Prostate gland (tissue), 2 donors: ENCODE measurements at regions not wholly inside any gene's neighbourhood (a gene's known extent, or its start where the extent isn't known, plus 50 kb on each side); places are given as distances from the start of the nearest gene placed in this dataset.

ENCODE experiments used
- DNase-seq: peaks from one replicate; pipeline ENCODE4 v3.0.0-alpha.2; 2019; ENCODE audit warnings: low spot score
- H3K27ac ChIP-seq, 2 donors: fragments of 200-600 bp; sonication (generic); 2 replicates each; pipeline ENCODE4 v1.5.1; 2017 to 2019
- H3K27me3 ChIP-seq: fragments of 200-600 bp; sonication (generic); replicated peaks from 2 replicates; pipeline ENCODE4 v1.5.1; 2019; ENCODE audit not compliant: insufficient read depth
- H3K36me3 ChIP-seq, 2 donors: fragments of 200-600 bp; sonication (generic); 1 replicate in 1 of 2; 2 replicates in 1 of 2; pipeline versions ENCODE4 v1.5.1 to v1.8.1; 2017 to 2019
- H3K4me1 ChIP-seq: fragments of 200-600 bp; sonication (generic); replicated peaks from 2 replicates; pipeline ENCODE4 v1.5.1; 2019
- H3K4me3 ChIP-seq, 2 donors: fragments of 200-600 bp; sonication (generic); 2 replicates each; pipeline ENCODE4 v1.5.1; 2017 to 2019
- H3K9me3 ChIP-seq: fragments of 200-600 bp; sonication (generic); 2 replicates; pipeline ENCODE4 v1.5.1; 2017
- CTCF ChIP-seq, 4 experiments: fragments of 200-600 bp in 2 of 4; fragments of 450-650 bp in 2 of 4; sonication (generic) in 2 of 4; IDR thresholded peaks; 1 replicate in 3 of 4; 2 replicates in 1 of 4; pipeline ENCODE4 v1.5.1; 2016 to 2019; ENCODE audit warnings: antibody characterized with exemption in 4 of 4, mild to moderate bottlenecking in 2 of 4, moderate library complexity in 2 of 4
- POLR2A ChIP-seq: fragments of 450-650 bp; IDR thresholded peaks from one replicate; pipeline ENCODE4 v1.6.1; 2016; ENCODE audit warnings: antibody characterized with exemption, mild to moderate bottlenecking
- POLR2AphosphoS5 ChIP-seq: sonication (generic); formaldehyde crosslinking; IDR thresholded peaks from one replicate; pipeline ENCODE4 v1.6.1; 2017; ENCODE audit warnings: antibody characterized with exemption
- WGBS: methylation state at CpG from one replicate; pipeline ENCODE4 v1.1.5; 2018; 5-methylcytosine and 5-hydroxymethylcytosine counted together
- intact Hi-C: fragments of 100-400 bp; cut with DNase I; formaldehyde crosslinking; loops from one replicate; pipeline ENCODE4 v1.14.2; 2022

- no peak overlapping the region for H3K27ac ChIP-seq
- no peaks in the 10 kb centered on the region for H3K9me3 ChIP-seq
- H3K4me3 ChIP-seq, result no peak overlapping the region
- WGBS, result 63% methylated on average over 12 of the region's 12 CpGs
- H3K36me3 ChIP-seq, result no peaks in the 10 kb centered on the region
- intact Hi-C loops, result no loop called here
- TF ChIP-seq CTCF (IDR thresholded peaks at IDR 0.05) (no peak), POLR2A (no peak), POLR2AphosphoS5 (no peak)
- no peaks in the 10 kb centered on the region for H3K27me3 ChIP-seq
- no peaks in the 10 kb centered on the region for H3K4me1 ChIP-seq
- DNase-seq, result no peak
These were observed 404.9 kb downstream of the TMEM182 start for GRCh38 chr2:103166456-103167324.

GRCh38 chr2:103167599-103167998, 405.8 kb downstream of the TMEM182 start:
- Histone ChIP-seq H3K27ac (no peak overlapping the region), H3K4me1 (no peaks in the 10 kb centered on the region), H3K9me3 (no peaks in the 10 kb centered on the region), H3K4me3 (no peak overlapping the region), H3K27me3 (no peaks in the 10 kb centered on the region), H3K36me3 (no peaks in the 10 kb centered on the region)
- 95% methylated on average over 9 of the region's 9 CpGs for WGBS
- no peak for DNase-seq
- TF ChIP-seq POLR2A, result no peak
- TF ChIP-seq CTCF (IDR thresholded peaks at IDR 0.05), result no peak
- TF ChIP-seq POLR2AphosphoS5, result no peak
- intact Hi-C loops, result no loop called here

GRCh38 chr2:103169861-103170260, 408.0 kb downstream of the TMEM182 start:
- TF ChIP-seq POLR2A (no peak), POLR2AphosphoS5 (no peak), CTCF (IDR thresholded peaks at IDR 0.05) (no peak)
- H3K4me1 ChIP-seq, result no peaks in the 10 kb centered on the region
- no peaks in the 10 kb centered on the region for H3K9me3 ChIP-seq
- H3K36me3 ChIP-seq, result no peaks in the 10 kb centered on the region
- intact Hi-C loops, result no loop called here
- no peak for DNase-seq
- H3K27me3 ChIP-seq, result no peaks in the 10 kb centered on the region
- H3K27ac ChIP-seq, result no peak overlapping the region
- H3K4me3 ChIP-seq, result no peak overlapping the region

- DNase-seq, result no peak
- no peak for TF ChIP-seq CTCF (IDR thresholded peaks at IDR 0.05)
- TF ChIP-seq POLR2A, result no peak
- TF ChIP-seq POLR2AphosphoS5, result no peak
- Histone ChIP-seq H3K4me3 (no peak overlapping the region), H3K27me3 (no peaks in the 10 kb centered on the region), H3K4me1 (no peaks in the 10 kb centered on the region), H3K27ac (no peak overlapping the region), H3K36me3 (no peaks in the 10 kb centered on the region), H3K9me3 (no peaks in the 10 kb centered on the region)
- 94% methylated on average over 2 of the region's 2 CpGs for WGBS
- intact Hi-C loops, result no loop called here
These were observed 411.0 kb downstream of the TMEM182 start for GRCh38 chr2:103172821-103173220.

GRCh38 chr2:103174711-103175110, 412.9 kb downstream of the TMEM182 start:
- no peaks in the 10 kb centered on the region for H3K27me3 ChIP-seq
- H3K27ac ChIP-seq, result no peak overlapping the region
- TF ChIP-seq CTCF (IDR thresholded peaks at IDR 0.05), result no peak
- TF ChIP-seq POLR2AphosphoS5, result no peak
- TF ChIP-seq POLR2A, result no peak
- WGBS, result 88% methylated on average over 2 of the region's 2 CpGs
- H3K4me3 ChIP-seq, result no peak overlapping the region
- no peak for DNase-seq
- intact Hi-C loops, result no loop called here
- no peaks in the 10 kb centered on the region for H3K4me1 ChIP-seq
- H3K36me3 ChIP-seq, result no peaks in the 10 kb centered on the region
- no peaks in the 10 kb centered on the region for H3K9me3 ChIP-seq
